ENCODE measurements at regions not wholly inside any gene's neighbourhood (a gene's known extent, or its start where the extent isn't known, plus 50 kb on each side); places are given as distances from the start of the nearest gene placed in this dataset.

DNA sequence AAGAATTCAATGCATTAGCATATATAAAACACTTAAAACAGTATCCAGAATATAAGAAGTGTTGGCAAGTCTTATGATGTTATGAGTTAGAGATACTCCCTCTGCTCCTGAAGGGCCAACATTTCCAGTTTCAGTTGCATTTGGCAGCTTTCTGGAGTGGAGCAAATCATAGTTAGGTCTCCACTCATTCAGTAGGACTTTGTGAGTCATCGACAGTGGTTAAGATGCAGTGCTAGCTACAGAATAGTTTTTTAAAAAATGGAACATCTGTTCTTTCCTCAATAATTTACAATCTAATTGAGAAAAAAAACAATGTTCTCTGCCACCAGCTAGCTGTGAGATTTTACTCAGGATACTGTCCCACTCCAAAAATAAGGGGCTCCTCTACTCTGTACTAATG is 389.1 kb downstream of the HLX start:
- TF ChIP-seq, protein P1, sequence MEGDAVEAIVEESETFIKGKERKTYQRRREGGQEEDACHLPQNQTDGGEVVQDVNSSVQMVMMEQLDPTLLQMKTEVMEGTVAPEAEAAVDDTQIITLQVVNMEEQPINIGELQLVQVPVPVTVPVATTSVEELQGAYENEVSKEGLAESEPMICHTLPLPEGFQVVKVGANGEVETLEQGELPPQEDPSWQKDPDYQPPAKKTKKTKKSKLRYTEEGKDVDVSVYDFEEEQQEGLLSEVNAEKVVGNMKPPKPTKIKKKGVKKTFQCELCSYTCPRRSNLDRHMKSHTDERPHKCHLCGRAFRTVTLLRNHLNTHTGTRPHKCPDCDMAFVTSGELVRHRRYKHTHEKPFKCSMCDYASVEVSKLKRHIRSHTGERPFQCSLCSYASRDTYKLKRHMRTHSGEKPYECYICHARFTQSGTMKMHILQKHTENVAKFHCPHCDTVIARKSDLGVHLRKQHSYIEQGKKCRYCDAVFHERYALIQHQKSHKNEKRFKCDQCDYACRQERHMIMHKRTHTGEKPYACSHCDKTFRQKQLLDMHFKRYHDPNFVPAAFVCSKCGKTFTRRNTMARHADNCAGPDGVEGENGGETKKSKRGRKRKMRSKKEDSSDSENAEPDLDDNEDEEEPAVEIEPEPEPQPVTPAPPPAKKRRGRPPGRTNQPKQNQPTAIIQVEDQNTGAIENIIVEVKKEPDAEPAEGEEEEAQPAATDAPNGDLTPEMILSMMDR (conservative IDR thresholded peaks at IDR 0.05), result no peak
- TF ChIP-seq ZFX (IDR thresholded peaks at IDR 0.05), result no peak
